NCI-H2081 treated with DMSO at 0.1 percent for 48 hours (cell line): ENCODE measurements at regions not wholly inside any gene's neighbourhood (a gene's known extent, or its start where the extent isn't known, plus 50 kb on each side); places are given as distances from the start of the nearest gene placed in this dataset.

Experiments used
- DNase-seq: peaks from one replicate; lab custom pipeline; 2025; lab: John Stamatoyannopoulos, UW

DNA sequence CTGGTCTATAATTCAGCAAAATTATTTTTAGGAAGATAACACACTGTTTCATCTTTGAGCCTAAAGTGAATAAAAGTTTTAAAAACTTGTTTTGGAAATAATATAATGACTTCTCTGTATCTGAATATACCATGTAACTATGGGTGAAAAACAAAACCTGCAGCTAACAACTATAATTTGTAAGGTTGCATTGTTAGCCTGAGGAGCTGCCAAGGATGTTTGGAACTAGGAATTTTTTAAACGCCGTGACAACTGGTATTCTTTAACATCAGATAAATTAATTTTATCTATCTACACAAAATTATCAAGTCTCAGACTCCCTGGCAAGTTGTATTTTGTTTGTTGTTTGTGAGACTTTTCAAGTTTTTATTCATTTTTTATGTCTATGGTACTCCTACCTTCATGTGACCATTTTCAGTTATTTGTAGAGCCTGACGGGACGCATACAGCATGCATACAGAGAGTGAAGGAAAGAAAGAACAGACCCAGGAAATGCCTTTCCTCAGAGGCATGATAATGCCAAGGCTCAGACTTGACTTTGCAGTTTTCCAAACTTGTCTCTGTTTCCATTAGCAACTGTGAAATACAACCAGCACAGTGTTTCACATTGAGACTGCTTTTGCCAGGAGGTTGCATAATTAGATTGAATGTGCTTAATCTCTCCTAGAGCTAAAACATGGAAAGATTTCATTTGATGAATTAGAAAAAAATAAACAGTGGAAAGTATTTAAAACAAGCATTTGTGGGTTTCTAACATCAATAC is 60.8 kb upstream of the ARHGEF26 start:
- no peak for DNase-seq

DNA sequence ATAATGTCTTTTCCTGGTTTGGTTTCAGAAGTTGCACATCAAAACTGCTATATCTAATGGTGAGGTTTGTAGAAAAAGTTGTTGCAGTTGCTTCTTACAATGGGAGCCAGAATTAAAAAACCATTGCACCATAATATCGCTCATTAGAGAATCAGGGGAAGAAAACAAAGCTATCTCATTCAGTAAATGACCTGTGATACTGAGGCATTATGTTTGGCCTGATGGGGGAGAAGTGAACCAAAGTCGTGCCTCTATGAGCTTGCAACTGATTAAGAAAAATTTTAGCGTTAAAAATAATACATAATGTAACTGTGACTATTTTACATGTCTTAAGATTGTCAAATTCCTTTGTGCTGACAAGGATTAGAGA is 60.2 kb upstream of the ARHGEF26 start:
- no peak for DNase-seq

DNA sequence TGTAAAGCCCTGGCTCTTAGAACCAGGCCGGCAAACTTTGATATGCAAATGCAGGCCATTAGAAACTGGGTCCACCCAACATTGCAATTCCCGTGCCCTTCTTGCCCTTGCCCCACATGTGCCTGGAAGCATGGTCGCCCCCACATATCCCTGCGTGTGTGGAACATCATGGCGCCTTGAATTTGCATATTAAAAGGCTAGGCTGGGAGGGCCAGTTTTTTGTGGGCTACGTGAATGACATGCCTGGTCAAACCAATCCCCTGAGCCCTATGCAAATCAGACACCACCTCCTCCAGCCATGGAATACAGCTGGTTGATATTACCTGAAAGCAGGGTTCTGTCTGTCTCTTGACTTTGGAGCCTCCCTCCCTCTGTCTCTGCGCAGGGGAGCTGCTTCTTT is 58.7 kb upstream of the ARHGEF26 start:
- no peak for DNase-seq

DNA sequence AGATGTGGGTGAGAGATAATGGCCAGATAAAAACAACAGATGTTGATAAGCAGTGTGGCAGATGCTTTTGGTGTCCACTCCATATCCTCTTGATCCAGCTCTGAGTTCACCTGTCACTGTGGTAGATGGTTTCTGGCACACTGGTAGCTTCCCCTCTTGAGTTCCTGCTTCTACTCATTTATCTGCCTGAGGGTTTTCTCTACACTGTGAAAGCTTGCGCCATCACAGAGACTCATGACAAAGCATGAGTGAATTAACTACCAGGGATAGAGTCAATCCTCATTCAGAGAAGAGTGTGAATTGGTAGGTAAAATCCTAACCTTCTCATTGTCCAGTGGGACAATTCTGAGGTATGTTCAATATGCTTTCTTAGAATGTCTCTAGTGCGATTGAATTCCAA is 50.0 kb upstream of the ARHGEF26 start:
- DNase-seq = no peak
